ENCODE measurements at regions not wholly inside any gene's neighbourhood (a gene's known extent, or its start where the extent isn't known, plus 50 kb on each side); places are given as distances from the start of the nearest gene placed in this dataset.

DNA sequence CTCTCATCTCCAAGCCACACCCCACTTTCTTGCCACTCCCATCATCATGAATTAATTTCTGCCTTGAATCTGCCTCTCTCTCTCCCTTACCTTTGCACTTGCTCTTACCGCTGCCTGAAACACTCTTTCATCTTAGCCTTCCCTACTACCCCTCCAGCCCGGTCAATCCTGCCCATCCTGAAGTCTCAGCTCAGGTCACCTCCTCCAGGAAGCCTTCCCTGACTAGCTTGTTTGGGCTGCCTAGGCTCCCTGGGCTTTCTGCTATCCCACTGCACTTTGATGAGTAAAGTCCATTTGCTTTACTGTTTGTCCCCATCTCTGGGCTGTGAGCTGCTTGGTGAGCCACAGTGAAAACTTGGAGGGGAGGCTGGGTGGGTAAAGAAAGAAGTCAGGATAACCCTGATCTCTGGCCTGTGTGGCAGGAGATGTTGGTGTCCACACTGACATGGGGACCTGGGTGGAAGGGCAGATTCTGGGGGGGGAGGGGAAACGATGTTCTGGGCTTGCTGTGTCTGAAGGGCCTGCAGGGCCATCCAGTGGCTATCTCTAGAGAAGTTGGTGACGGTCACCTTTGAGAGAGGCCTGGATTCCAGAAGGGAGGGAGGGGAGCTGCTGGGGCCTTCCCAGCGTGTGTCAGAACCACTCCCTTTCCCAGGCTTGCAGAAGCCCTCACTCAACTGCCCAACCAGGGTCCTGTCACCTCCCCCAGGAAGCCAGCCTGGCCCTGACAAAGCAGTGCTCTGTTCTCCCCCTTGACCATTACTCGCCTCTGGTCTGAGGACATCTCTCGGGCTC, 75.0 kb upstream of the DAB2IP start:
- POLR2A ChIA-PET (ENCODE audit: low non-redundant PET): interaction anchor here (0.6 kb wide), 1 partner anchor 27 kb away, joined by 3 read pairs; no protein-coding TSS in a partner anchor
- TF ChIP-seq, protein P1, sequence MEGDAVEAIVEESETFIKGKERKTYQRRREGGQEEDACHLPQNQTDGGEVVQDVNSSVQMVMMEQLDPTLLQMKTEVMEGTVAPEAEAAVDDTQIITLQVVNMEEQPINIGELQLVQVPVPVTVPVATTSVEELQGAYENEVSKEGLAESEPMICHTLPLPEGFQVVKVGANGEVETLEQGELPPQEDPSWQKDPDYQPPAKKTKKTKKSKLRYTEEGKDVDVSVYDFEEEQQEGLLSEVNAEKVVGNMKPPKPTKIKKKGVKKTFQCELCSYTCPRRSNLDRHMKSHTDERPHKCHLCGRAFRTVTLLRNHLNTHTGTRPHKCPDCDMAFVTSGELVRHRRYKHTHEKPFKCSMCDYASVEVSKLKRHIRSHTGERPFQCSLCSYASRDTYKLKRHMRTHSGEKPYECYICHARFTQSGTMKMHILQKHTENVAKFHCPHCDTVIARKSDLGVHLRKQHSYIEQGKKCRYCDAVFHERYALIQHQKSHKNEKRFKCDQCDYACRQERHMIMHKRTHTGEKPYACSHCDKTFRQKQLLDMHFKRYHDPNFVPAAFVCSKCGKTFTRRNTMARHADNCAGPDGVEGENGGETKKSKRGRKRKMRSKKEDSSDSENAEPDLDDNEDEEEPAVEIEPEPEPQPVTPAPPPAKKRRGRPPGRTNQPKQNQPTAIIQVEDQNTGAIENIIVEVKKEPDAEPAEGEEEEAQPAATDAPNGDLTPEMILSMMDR (conservative IDR thresholded peaks at IDR 0.05; ENCODE audit: low read depth): no peak
- CTCF ChIA-PET: interaction anchor here (0.6 to 0.9 kb wide), 3 partner anchors 56 to 480 kb away, joined by 3 to 4 read pairs (median 3); no protein-coding TSS in a partner anchor
- no peak for DNase-seq (ENCODE audit: low spot score)
- no peak overlapping the region for H3K27ac ChIP-seq

DNA sequence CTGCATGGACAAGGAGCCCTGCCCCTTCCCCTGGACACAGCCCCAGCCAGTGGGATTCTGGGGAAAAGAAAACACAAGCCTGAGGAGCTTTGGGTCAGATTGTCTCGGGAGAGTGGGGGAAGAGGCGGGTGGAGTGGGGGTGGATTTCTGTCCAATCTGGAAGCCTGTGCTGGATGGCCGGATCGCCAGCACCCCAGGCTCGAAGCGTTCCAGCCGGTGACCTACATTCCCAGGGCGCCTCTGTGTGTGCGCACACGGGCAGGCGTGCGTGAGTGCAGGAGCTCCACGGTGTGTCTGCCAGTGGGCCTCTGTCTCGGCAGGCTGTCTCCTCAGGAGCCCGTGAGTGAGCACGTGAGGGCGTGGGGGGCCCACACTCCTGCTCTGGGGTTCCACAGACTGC, 74.3 kb upstream of the DAB2IP start:
- TF ChIP-seq, protein P1 (conservative IDR thresholded peaks at IDR 0.05; ENCODE audit: low read depth): no peak
- DNase-seq (ENCODE audit: low spot score): no peak
- no peak overlapping the region for H3K27ac ChIP-seq
- ChIA-PET POLR2A (ENCODE audit: low non-redundant PET) (no interaction called here), CTCF (interaction anchor here (0.6 to 0.9 kb wide), 2 partner anchors 55 to 102 kb away, joined by 3 to 4 read pairs; no protein-coding TSS in a partner anchor)

DNA sequence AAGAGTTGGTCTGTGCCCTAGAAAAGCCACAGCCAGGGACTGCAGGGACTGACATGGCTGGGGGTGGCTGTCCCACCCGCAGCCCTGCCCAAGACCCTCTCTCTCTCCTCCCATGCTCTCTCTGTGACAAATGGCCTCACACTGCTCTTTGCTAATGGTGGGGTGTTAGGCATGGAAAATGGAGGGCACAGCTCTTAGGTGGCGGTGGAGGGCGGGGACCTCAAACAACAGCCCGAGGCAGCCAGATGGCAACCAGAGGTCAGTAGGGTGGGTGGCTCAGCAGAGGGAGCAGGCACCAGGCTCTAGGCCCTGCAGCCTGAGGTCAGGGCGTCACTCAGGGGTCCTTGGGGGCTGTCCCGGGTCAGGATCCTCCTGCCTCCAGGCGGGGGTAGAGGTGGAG, 73.9 kb upstream of the DAB2IP start:
- H3K27ac ChIP-seq: no peak overlapping the region
- ChIA-PET POLR2A (ENCODE audit: low non-redundant PET) (no interaction called here), CTCF (interaction anchor here (0.6 kb wide), 1 partner anchor 15 kb away, joined by 3 read pairs; no protein-coding TSS in a partner anchor)
- TF ChIP-seq, protein P1 (conservative IDR thresholded peaks at IDR 0.05; ENCODE audit: low read depth): no peak
- DNase-seq (ENCODE audit: low spot score): no peak

DNA sequence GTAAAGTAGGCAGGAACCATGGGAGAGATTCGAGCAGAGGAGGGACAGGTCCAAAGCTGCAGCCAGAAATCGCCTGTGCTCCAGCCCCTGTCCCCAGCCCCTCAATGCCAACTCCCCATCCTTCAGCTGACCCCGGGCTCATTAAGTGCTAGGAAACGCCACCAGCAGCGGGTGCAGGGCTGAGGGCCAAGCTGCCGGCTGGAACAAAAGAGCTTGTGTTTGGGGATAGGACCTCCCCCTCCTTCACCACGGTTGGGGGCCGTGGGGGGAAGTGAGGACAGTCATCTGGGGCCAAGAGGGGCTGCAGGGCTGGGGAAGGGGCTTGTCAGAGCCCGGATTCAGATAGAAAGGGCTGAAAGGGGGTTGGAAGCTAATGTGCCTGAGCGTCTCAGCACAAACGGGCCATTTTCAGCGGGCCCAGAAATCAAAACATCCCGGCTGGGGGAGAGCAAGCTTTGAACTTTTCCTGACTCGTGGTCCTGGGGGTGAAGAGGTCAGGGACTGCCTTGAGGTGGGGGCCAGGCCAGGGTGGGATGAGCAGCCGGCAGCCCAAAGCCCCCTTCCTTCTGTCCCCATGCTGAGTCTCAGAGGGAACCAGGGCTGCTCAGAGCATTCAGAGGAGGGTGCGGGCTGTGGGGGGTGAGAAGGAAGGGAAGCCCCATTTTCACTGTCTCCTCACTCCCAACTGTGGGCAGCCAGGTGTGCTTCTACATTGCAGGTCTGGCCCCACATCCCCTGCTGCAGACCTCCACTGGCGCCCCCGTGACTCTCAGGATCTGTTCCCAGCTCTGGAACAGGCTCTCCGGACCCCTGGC, 69.4 kb upstream of the DAB2IP start:
- ChIA-PET POLR2A (ENCODE audit: low non-redundant PET) (no interaction called here), CTCF (interaction anchor here (0.6 to 3.2 kb wide), 5 partner anchors 32 to 469 kb away, joined by 3 to 12 read pairs (median 7); no protein-coding TSS in a partner anchor)
- no peak overlapping the region for H3K27ac ChIP-seq
- TF ChIP-seq, protein P1 (conservative IDR thresholded peaks at IDR 0.05; ENCODE audit: low read depth): no peak
- DNase-seq (ENCODE audit: low spot score): no peak

DNA sequence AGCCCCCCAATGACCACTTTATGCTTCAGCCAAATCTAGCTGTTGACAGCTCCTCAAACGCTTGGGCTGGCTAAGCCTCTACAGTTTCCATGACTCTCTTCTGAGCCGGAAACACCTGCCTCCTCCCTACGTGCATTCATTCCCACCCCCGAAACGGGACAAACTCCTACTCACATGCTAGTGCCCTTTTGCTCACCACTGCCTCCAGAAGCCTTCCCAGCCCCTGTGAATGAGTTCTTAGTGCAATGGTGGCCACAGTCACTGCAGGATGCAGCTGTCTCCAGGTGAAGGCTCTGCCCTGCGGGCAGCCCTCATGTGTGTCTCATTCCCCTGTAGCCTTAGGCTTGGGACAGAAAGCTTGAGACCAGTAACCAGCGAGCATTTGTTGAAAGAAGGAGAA, 68.8 kb upstream of the DAB2IP start:
- no peak for DNase-seq (ENCODE audit: low spot score)
- ChIA-PET CTCF (interaction anchor here (0.6 to 3.2 kb wide), 2 partner anchors 32 to 468 kb away, joined by 7 to 9 read pairs; no protein-coding TSS in a partner anchor), POLR2A (ENCODE audit: low non-redundant PET) (no interaction called here)
- TF ChIP-seq, protein P1 (conservative IDR thresholded peaks at IDR 0.05; ENCODE audit: low read depth): no peak
- no peak overlapping the region for H3K27ac ChIP-seq

DNA sequence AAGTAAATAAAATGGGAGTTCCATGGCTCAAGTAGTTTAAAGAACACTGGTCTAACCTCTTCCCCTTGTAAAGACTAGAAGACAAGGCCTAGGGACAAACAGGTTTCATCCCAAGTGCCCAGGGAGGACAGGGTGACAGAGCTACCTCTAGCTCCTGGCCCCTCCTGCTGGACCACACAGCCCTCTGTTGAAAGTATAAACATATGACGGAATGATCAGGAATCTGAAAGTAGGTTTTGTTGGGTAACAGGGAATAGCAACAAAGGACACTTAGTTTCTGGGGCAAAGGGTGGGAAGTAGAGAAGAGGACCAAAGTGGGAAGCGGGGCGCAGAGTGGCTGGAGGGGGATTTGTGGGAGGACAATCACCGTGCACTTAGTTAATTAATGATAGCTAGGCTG, 67.0 kb upstream of the DAB2IP start:
- ChIA-PET CTCF (interaction anchor here (0.6 kb wide), 1 partner anchor 39 kb away, joined by 4 read pairs; no protein-coding TSS in a partner anchor), POLR2A (ENCODE audit: low non-redundant PET) (no interaction called here)
- TF ChIP-seq, protein P1 (conservative IDR thresholded peaks at IDR 0.05; ENCODE audit: low read depth): no peak
- H3K27ac ChIP-seq: no peak overlapping the region
- DNase-seq (ENCODE audit: low spot score): no peak

All from RWPE1 (cell line).